ENCODE measurements at regions not wholly inside any gene's neighbourhood (a gene's known extent, or its start where the extent isn't known, plus 50 kb on each side); places are given as distances from the start of the nearest gene placed in this dataset.
A peak's percentile ranks its signal among the peaks of the same experiment; 100 is the strongest.

GRCh38 chr3:160065786-160066185 is 77.2 kb downstream of the IL12A start:
- TF ChIP-seq CTCF (IDR thresholded peaks at IDR 0.05; ENCODE audit: extremely low read depth, low read depth, low read length): no peak
- Histone ChIP-seq H3K36me3 (ENCODE audit: insufficient read depth, low read length) (no peaks in the 10 kb centered on the region), H3K4me2 (ENCODE audit: insufficient read depth, low read length) (no peak overlapping the region), H2AFZ (ENCODE audit: low read length) (no peak overlapping the region), H3K27me3 (ENCODE audit: insufficient read depth, low read length) (no peaks in the 10 kb centered on the region), H4K20me1 (ENCODE audit: insufficient read depth, low read length) (no peaks in the 10 kb centered on the region), H3K27ac (ENCODE audit: low read depth, low read length) (no peak overlapping the region), H3K4me1 (ENCODE audit: insufficient read depth, low read length) (no peaks in the 10 kb centered on the region), H3K9me3 (ENCODE audit: low read depth, low read length) (no peaks in the 10 kb centered on the region), H3K79me2 (ENCODE audit: insufficient read depth, low read length) (no peaks in the 10 kb centered on the region), H3K4me3 (ENCODE audit: insufficient read depth, low read length) (no peak overlapping the region)
- no peak for DNase-seq (ENCODE audit: insufficient read length, low spot score, missing footprints)

- H3K4me2 ChIP-seq (ENCODE audit: insufficient read depth, low read length): no peak overlapping the region
- no peaks in the 10 kb centered on the region for H3K4me1 ChIP-seq (ENCODE audit: insufficient read depth, low read length)
- H2AFZ ChIP-seq (ENCODE audit: low read length): no peak overlapping the region
- DNase-seq (ENCODE audit: insufficient read length, low spot score, missing footprints): no peak
- TF ChIP-seq CTCF (IDR thresholded peaks at IDR 0.05; ENCODE audit: extremely low read depth, low read depth, low read length): no peak
- H4K20me1 ChIP-seq (ENCODE audit: insufficient read depth, low read length): no peaks in the 10 kb centered on the region
- H3K36me3 ChIP-seq (ENCODE audit: insufficient read depth, low read length): no peaks in the 10 kb centered on the region
- H3K27ac ChIP-seq (ENCODE audit: low read depth, low read length): no peak overlapping the region
- no peaks in the 10 kb centered on the region for H3K79me2 ChIP-seq (ENCODE audit: insufficient read depth, low read length)
- no peaks in the 10 kb centered on the region for H3K9me3 ChIP-seq (ENCODE audit: low read depth, low read length)
- H3K4me3 ChIP-seq (ENCODE audit: insufficient read depth, low read length): no peak overlapping the region
- H3K27me3 ChIP-seq (ENCODE audit: insufficient read depth, low read length): no peaks in the 10 kb centered on the region
These were observed 81.4 kb downstream of the IL12A start for GRCh38 chr3:160069986-160070385.

GRCh38 chr3:160076519-160076918 is 87.9 kb downstream of the IL12A start:
- no peaks in the 10 kb centered on the region for H3K4me1 ChIP-seq (ENCODE audit: insufficient read depth, low read length)
- TF ChIP-seq CTCF (IDR thresholded peaks at IDR 0.05; ENCODE audit: extremely low read depth, low read depth, low read length): no peak
- no peak overlapping the region for H3K27ac ChIP-seq (ENCODE audit: low read depth, low read length)
- H4K20me1 ChIP-seq (ENCODE audit: insufficient read depth, low read length): no peaks in the 10 kb centered on the region
- DNase-seq (ENCODE audit: insufficient read length, low spot score, missing footprints): no peak
- H2AFZ ChIP-seq (ENCODE audit: low read length): no peak overlapping the region
- H3K27me3 ChIP-seq (ENCODE audit: insufficient read depth, low read length): no peaks in the 10 kb centered on the region
- H3K4me2 ChIP-seq (ENCODE audit: insufficient read depth, low read length): no peak overlapping the region
- H3K9me3 ChIP-seq (ENCODE audit: low read depth, low read length): no peaks in the 10 kb centered on the region
- H3K79me2 ChIP-seq (ENCODE audit: insufficient read depth, low read length): no peaks in the 10 kb centered on the region
- no peak overlapping the region for H3K4me3 ChIP-seq (ENCODE audit: insufficient read depth, low read length)
- H3K36me3 ChIP-seq (ENCODE audit: insufficient read depth, low read length): no peaks in the 10 kb centered on the region

GRCh38 chr3:160078533-160078932 is 89.9 kb downstream of the IL12A start:
- Histone ChIP-seq H4K20me1 (ENCODE audit: insufficient read depth, low read length) (no peaks in the 10 kb centered on the region), H3K4me3 (ENCODE audit: insufficient read depth, low read length) (no peak overlapping the region), H3K36me3 (ENCODE audit: insufficient read depth, low read length) (no peaks in the 10 kb centered on the region), H3K4me2 (ENCODE audit: insufficient read depth, low read length) (no peak overlapping the region), H3K27ac (ENCODE audit: low read depth, low read length) (no peak overlapping the region), H3K79me2 (ENCODE audit: insufficient read depth, low read length) (no peaks in the 10 kb centered on the region), H3K27me3 (ENCODE audit: insufficient read depth, low read length) (no peaks in the 10 kb centered on the region), H3K4me1 (ENCODE audit: insufficient read depth, low read length) (no peaks in the 10 kb centered on the region), H2AFZ (ENCODE audit: low read length) (no peak overlapping the region), H3K9me3 (ENCODE audit: low read depth, low read length) (no peaks in the 10 kb centered on the region)
- peak; percentile 21 for DNase-seq (ENCODE audit: insufficient read length, low spot score, missing footprints)
- no peak for TF ChIP-seq CTCF (IDR thresholded peaks at IDR 0.05; ENCODE audit: extremely low read depth, low read depth, low read length)

Data from osteoblast (primary cell).